ENCODE measurements at regions not wholly inside any gene's neighbourhood (a gene's known extent, or its start where the extent isn't known, plus 50 kb on each side); places are given as distances from the start of the nearest gene placed in this dataset.

DNA sequence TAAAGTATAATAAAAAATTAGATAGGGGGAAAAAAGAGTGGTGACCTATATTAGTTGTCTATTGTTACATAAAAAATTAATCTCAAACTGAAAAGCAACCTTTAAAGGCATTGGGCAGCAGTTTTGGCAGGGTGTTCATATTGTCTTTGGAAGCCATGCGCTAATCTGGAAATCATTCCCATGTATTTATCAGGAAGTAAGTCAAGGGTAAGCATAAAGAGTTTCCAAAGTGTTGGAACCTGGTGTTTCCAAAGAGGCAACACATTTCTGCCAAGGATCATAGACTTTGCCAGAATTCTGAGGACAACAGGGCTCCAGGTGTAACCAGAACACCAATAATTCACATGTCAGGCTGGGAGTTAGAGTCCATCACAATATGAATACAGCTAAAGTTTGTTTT is 55.7 kb upstream of the EGFR start:
- DNase-seq = no peak

DNA sequence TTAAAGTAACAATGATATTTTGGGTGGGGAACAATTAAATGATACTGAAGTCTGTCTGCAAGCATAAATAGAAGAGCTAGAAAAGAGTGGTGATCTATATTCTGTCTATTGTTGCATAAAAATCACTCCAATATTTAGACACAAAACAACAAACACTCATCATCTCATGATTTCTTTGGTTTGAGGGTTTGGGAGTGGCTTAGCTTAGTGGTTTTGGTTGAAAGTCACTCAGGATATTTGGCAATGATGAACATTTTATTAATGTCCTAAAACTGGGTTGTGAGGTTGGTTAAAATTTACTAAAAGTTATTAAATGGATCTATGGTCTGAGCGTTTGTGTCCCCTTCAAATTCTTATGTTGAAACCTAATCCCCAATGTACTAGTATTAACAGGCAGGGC is 54.7 kb upstream of the EGFR start:
- DNase-seq = no peak

- no peak for DNase-seq
These were observed 51.4 kb upstream of the EGFR start for GRCh38 chr7:54967377-54967776.

DNA sequence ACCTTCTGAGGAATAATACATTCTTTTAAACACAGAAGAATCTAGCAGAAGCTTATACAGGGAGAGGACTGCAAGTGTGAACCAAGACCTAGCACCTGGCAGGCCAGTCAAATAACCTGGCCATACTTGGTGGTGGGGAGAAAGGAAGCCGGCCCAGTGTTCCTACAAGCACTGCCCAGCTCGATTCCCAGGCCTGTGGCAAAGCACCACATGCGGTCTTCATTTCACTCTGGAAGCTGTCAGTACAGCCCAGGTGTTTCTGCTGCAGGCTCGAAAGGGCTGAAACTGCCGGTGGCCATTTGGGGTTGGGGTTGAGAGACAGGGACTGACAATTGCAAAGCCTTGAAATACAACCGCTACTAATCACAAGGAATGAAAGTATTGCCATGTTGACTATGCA is 50.8 kb upstream of the EGFR start:
- no peak for DNase-seq

Data from T1000 (cell line).